ENCODE measurements at regions not wholly inside any gene's neighbourhood (a gene's known extent, or its start where the extent isn't known, plus 50 kb on each side); places are given as distances from the start of the nearest gene placed in this dataset.

DNA sequence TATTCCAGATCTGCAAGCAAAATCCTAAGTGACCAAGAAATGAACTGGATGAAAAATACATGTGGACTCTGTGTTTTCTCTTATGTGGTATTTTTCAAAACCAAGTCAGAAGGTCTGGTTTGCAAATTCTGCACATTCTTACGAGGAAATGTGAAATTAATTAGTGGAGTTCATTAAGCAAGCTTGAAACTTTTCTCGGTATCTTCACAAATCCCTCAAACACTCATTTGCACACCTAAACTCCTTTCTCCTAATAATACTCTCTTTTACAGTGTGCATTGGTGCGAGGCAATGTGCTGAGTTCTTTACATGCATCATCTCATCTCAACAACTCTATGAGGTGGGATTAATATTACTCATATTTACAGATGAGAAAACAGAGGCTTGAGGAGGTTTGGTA is 82.1 kb downstream of the MTERF1 start:
- TF ChIP-seq, protein P1, sequence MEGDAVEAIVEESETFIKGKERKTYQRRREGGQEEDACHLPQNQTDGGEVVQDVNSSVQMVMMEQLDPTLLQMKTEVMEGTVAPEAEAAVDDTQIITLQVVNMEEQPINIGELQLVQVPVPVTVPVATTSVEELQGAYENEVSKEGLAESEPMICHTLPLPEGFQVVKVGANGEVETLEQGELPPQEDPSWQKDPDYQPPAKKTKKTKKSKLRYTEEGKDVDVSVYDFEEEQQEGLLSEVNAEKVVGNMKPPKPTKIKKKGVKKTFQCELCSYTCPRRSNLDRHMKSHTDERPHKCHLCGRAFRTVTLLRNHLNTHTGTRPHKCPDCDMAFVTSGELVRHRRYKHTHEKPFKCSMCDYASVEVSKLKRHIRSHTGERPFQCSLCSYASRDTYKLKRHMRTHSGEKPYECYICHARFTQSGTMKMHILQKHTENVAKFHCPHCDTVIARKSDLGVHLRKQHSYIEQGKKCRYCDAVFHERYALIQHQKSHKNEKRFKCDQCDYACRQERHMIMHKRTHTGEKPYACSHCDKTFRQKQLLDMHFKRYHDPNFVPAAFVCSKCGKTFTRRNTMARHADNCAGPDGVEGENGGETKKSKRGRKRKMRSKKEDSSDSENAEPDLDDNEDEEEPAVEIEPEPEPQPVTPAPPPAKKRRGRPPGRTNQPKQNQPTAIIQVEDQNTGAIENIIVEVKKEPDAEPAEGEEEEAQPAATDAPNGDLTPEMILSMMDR (IDR thresholded peaks at IDR 0.05; ENCODE audit: low read length) = no peak
- TF ChIP-seq EZH2 (IDR thresholded peaks at IDR 0.05; ENCODE audit: borderline replicate concordance, low read length) = no peak

All from OCI-LY1 (cell line).